ENCODE measurements at regions not wholly inside any gene's neighbourhood (a gene's known extent, or its start where the extent isn't known, plus 50 kb on each side); places are given as distances from the start of the nearest gene placed in this dataset.
A peak's percentile ranks its signal among the peaks of the same experiment; 100 is the strongest.

DNA sequence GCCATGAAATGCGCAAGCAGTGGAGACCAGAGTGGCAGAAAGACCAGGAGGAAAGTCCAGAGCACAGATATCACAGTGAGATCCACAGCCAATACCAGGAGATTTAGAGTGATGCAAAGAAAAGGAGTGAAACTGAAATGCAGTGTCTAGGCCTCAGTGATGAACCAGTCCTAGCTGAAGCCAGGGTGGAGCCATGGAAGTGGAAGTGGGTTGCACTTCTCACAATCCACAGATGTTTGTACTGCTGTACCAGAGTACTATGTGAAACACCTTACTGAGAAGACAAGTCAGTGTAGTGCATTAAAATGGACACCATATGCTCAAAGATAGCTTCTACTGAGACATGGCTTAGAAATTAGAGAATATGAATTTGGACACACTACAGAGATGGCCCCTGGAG is 403.3 kb downstream of the HNRNPD start:
- WGBS, 3 donors: 97 to 100% (median 97%) methylated on average over 1 of the region's 1 CpG
- FAIRE-seq: no peak
- H3K27me3 ChIP-seq (ENCODE audit: control insufficient read depth in 3 of 3, insufficient read depth in 3 of 3, low read length in 3 of 3): peaks cover 0 to 3% (median 0%) of the 10 kb centered on the region in 3 donors
- no peaks in the 10 kb centered on the region for H3K9me3 ChIP-seq (ENCODE audit: control insufficient read depth in 2 of 2, insufficient read depth in 1 of 2, low read depth in 1 of 2, low read length in 1 of 2)
- H3K36me3 ChIP-seq (ENCODE audit: control insufficient read depth in 3 of 3, insufficient read depth in 2 of 3, low read depth in 1 of 3, low read length in 3 of 3): no peaks in the 10 kb centered on the region
- H3K4me1 ChIP-seq (ENCODE audit: control insufficient read depth in 3 of 3, insufficient read depth in 2 of 3, low read depth in 1 of 3, low read length in 2 of 3): peaks cover 0 to 6% (median 0%) of the 10 kb centered on the region in 3 donors
- peak overlapping the region in 1 of 3 donors; percentile 26 for H3K27ac ChIP-seq (ENCODE audit: low read depth in 1 of 3, low read length in 2 of 3)
- H3K4me3 ChIP-seq (ENCODE audit: low read depth in 1 of 3, low read length in 3 of 3): no peak overlapping the region
- DNase-seq: no peak

- DNase-seq: peak in 1 of 2 donors; percentile 53
- WGBS, 3 donors: 29 to 46% (median 35%) methylated on average over 2 of the region's 2 CpGs
- peaks cover 0 to 6% (median 0%) of the 10 kb centered on the region in 3 donors for H3K4me1 ChIP-seq (ENCODE audit: control insufficient read depth in 3 of 3, insufficient read depth in 2 of 3, low read depth in 1 of 3, low read length in 2 of 3)
- H3K4me3 ChIP-seq (ENCODE audit: low read depth in 1 of 3, low read length in 3 of 3): no peak overlapping the region
- no peaks in the 10 kb centered on the region for H3K27me3 ChIP-seq (ENCODE audit: control insufficient read depth in 3 of 3, insufficient read depth in 3 of 3, low read length in 3 of 3)
- H3K36me3 ChIP-seq (ENCODE audit: control insufficient read depth in 3 of 3, insufficient read depth in 2 of 3, low read depth in 1 of 3, low read length in 3 of 3): no peaks in the 10 kb centered on the region
- no peaks in the 10 kb centered on the region for H3K9me3 ChIP-seq (ENCODE audit: control insufficient read depth in 2 of 2, insufficient read depth in 1 of 2, low read depth in 1 of 2, low read length in 1 of 2)
- no peak overlapping the region for H3K27ac ChIP-seq (ENCODE audit: low read depth in 1 of 3, low read length in 2 of 3)
- no peak for FAIRE-seq
Observed at GRCh38 chr4:81966676-81967075, 407.1 kb downstream of the HNRNPD start.

DNA sequence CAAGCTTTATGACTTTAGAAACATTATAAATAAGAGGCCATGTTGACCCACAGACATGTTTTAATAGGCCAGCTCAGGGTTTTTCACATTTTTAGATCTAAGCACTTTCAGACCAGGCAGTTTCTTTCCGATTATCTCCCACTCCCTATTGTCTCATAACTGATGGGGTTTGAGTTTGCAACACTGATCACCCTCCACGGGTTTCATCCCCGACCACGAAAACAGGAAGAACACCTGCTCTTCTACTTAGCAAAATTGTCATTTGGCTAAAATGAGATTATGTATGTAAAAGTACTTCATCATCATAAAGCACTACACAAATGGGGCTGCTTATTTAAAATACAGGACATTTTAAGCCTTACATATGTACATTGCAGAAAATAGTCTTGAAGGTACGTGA is 407.9 kb downstream of the HNRNPD start:
- H3K36me3 ChIP-seq (ENCODE audit: control insufficient read depth in 3 of 3, insufficient read depth in 2 of 3, low read depth in 1 of 3, low read length in 3 of 3): no peaks in the 10 kb centered on the region
- 69 to 88% (median 79%) methylated on average over 5 of the region's 5 CpGs for WGBS, 3 donors
- no peaks in the 10 kb centered on the region for H3K9me3 ChIP-seq (ENCODE audit: control insufficient read depth in 2 of 2, insufficient read depth in 1 of 2, low read depth in 1 of 2, low read length in 1 of 2)

GRCh38 chr4:81965454-81965853 is 408.3 kb downstream of the HNRNPD start:
- Histone ChIP-seq H3K27me3 (ENCODE audit: control insufficient read depth in 3 of 3, insufficient read depth in 3 of 3, low read length in 3 of 3) (no peaks in the 10 kb centered on the region), H3K4me3 (ENCODE audit: low read depth in 1 of 3, low read length in 3 of 3) (no peak overlapping the region), H3K36me3 (ENCODE audit: control insufficient read depth in 3 of 3, insufficient read depth in 2 of 3, low read depth in 1 of 3, low read length in 3 of 3) (no peaks in the 10 kb centered on the region), H3K9me3 (ENCODE audit: control insufficient read depth in 2 of 2, insufficient read depth in 1 of 2, low read depth in 1 of 2, low read length in 1 of 2) (no peaks in the 10 kb centered on the region), H3K4me1 (ENCODE audit: control insufficient read depth in 3 of 3, insufficient read depth in 2 of 3, low read depth in 1 of 3, low read length in 2 of 3) (peaks cover 0 to 12% (median 0%) of the 10 kb centered on the region in 3 donors), H3K27ac (ENCODE audit: low read depth in 1 of 3, low read length in 2 of 3) (no peak overlapping the region)
- WGBS, 3 donors: 83 to 88% (median 85%) methylated on average over 1 of the region's 1 CpG
- no peak for FAIRE-seq
- DNase-seq: no peak

More for the DNA sequence above, 407.9 kb downstream of the HNRNPD start:
- no peaks in the 10 kb centered on the region for H3K27me3 ChIP-seq (ENCODE audit: control insufficient read depth in 3 of 3, insufficient read depth in 3 of 3, low read length in 3 of 3)
- no peak overlapping the region for H3K27ac ChIP-seq (ENCODE audit: low read depth in 1 of 3, low read length in 2 of 3)
- FAIRE-seq (no peak), DNase-seq (no peak)
- H3K4me3 ChIP-seq (ENCODE audit: low read depth in 1 of 3, low read length in 3 of 3): no peak overlapping the region
- H3K4me1 ChIP-seq (ENCODE audit: control insufficient read depth in 3 of 3, insufficient read depth in 2 of 3, low read depth in 1 of 3, low read length in 2 of 3): peaks cover 0 to 11% (median 0%) of the 10 kb centered on the region in 3 donors

- Histone ChIP-seq H3K27ac (ENCODE audit: low read depth in 1 of 3, low read length in 2 of 3) (no peak overlapping the region), H3K9me3 (ENCODE audit: control insufficient read depth in 2 of 2, insufficient read depth in 1 of 2, low read depth in 1 of 2, low read length in 1 of 2) (no peaks in the 10 kb centered on the region), H3K36me3 (ENCODE audit: control insufficient read depth in 3 of 3, insufficient read depth in 2 of 3, low read depth in 1 of 3, low read length in 3 of 3) (no peaks in the 10 kb centered on the region), H3K4me3 (ENCODE audit: low read depth in 1 of 3, low read length in 3 of 3) (no peak overlapping the region), H3K27me3 (ENCODE audit: control insufficient read depth in 3 of 3, insufficient read depth in 3 of 3, low read length in 3 of 3) (no peaks in the 10 kb centered on the region), H3K4me1 (ENCODE audit: control insufficient read depth in 3 of 3, insufficient read depth in 2 of 3, low read depth in 1 of 3, low read length in 2 of 3) (peaks cover 0 to 11% (median 0%) of the 10 kb centered on the region in 3 donors)
- FAIRE-seq: no peak
- no peak for DNase-seq
Observed at GRCh38 chr4:81963763-81964020, 410.1 kb downstream of the HNRNPD start.

DNA sequence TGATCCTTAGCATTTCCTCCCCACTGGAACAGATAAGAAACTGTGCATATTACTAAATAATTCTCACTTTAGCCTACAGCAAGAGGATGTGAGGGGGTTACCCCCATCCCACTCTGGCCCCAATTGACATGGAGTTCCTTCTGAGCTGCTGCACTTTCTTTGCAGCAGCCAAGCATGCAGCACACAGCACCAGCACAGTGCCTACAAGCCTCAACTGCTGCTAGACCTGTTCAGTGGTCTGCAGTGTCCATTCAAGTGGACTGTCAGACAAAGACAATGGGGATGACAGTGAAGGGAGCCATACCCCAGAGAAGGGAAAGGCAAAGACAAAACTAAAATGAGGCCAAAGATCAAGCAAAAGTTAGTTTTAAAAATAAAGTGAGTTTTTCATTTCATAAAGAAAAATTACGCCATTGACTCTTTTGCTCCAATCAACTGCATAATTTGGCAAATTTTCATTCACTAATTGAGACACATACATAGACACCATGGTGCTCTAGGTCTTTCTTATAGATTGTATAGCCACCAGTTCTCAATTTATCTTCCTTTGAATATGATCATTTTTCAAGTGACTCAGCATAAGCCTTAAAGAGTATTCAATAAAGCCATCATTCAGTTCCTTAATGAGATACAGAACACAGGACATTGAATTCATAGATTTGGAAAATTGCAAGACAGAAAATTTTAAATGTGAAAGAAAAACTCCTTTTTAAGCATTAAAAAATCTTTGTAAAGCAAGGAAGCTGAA is 410.6 kb downstream of the HNRNPD start:
- Histone ChIP-seq H3K9me3 (ENCODE audit: control insufficient read depth in 2 of 2, insufficient read depth in 1 of 2, low read depth in 1 of 2, low read length in 1 of 2) (no peaks in the 10 kb centered on the region), H3K36me3 (ENCODE audit: control insufficient read depth in 3 of 3, insufficient read depth in 2 of 3, low read depth in 1 of 3, low read length in 3 of 3) (no peaks in the 10 kb centered on the region), H3K4me3 (ENCODE audit: low read depth in 1 of 3, low read length in 3 of 3) (no peak overlapping the region), H3K4me1 (ENCODE audit: control insufficient read depth in 3 of 3, insufficient read depth in 2 of 3, low read depth in 1 of 3, low read length in 2 of 3) (peaks cover 0 to 11% (median 0%) of the 10 kb centered on the region in 3 donors), H3K27me3 (ENCODE audit: control insufficient read depth in 3 of 3, insufficient read depth in 3 of 3, low read length in 3 of 3) (no peaks in the 10 kb centered on the region), H3K27ac (ENCODE audit: low read depth in 1 of 3, low read length in 2 of 3) (no peak overlapping the region)
- FAIRE-seq (no peak), DNase-seq (no peak)
- 85 to 100% (median 96%) methylated on average over 1 of the region's 1 CpG for WGBS, 3 donors

DNA sequence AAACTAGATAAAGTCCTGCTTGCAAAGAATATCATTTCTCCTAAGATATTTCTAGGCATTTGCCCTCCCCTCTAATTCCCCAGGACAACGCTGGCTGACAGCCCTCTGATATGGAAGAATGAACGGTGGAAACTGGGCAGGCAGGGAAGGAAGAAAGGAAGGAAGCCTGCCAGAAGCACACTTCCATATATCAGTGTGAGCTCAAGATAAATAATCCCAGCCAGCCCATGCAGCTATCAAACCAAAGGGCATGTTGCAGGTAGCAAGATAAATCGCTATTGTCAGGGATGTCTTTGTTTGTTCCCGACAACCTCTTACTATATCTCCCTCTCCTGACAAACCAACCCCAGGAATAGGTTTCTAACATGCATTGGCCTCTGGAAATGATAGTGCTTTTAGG is 412.8 kb downstream of the HNRNPD start:
- Histone ChIP-seq H3K36me3 (ENCODE audit: control insufficient read depth in 3 of 3, insufficient read depth in 2 of 3, low read depth in 1 of 3, low read length in 3 of 3) (no peaks in the 10 kb centered on the region), H3K27me3 (ENCODE audit: control insufficient read depth in 3 of 3, insufficient read depth in 3 of 3, low read length in 3 of 3) (no peaks in the 10 kb centered on the region), H3K4me1 (ENCODE audit: control insufficient read depth in 3 of 3, insufficient read depth in 2 of 3, low read depth in 1 of 3, low read length in 2 of 3) (peaks cover 0 to 11% (median 0%) of the 10 kb centered on the region in 3 donors), H3K9me3 (ENCODE audit: control insufficient read depth in 2 of 2, insufficient read depth in 1 of 2, low read depth in 1 of 2, low read length in 1 of 2) (no peaks in the 10 kb centered on the region), H3K27ac (ENCODE audit: low read depth in 1 of 3, low read length in 2 of 3) (peak overlapping the region in 1 of 3 donors; percentile 19), H3K4me3 (ENCODE audit: low read depth in 1 of 3, low read length in 3 of 3) (no peak overlapping the region)
- DNase-seq (no peak), FAIRE-seq (no peak)
- 19 to 38% (median 31%) methylated on average over 4 of the region's 4 CpGs for WGBS, 3 donors

DNA sequence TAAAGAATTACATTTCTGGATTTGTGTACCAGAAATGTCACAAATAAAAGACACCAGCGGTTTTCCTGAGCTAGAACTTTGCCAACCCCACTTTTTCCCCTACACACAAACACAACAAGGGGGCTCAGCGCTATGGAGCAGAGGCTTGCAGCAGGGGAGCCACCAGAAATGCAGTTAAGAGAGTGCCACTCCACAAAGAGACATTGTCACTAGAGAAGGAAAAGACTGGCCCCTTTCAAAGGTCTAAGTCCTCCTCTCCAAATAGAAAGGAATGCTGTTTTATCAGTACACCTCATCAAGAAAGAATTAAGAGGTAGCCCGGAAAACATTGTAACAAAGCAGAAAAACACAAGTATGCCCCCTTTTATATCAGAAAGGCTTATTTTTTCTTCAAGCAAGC is 419.5 kb downstream of the HNRNPD start:
- no peak for FAIRE-seq
- peak overlapping the region in 1 of 3 donors; percentile 24 for H3K27ac ChIP-seq (ENCODE audit: low read depth in 1 of 3, low read length in 2 of 3)
- peak in 1 of 2 donors; percentile 42 for DNase-seq
- no peaks in the 10 kb centered on the region for H3K36me3 ChIP-seq (ENCODE audit: control insufficient read depth in 3 of 3, insufficient read depth in 2 of 3, low read depth in 1 of 3, low read length in 3 of 3)
- H3K27me3 ChIP-seq (ENCODE audit: control insufficient read depth in 3 of 3, insufficient read depth in 3 of 3, low read length in 3 of 3): no peaks in the 10 kb centered on the region
- H3K4me3 ChIP-seq (ENCODE audit: low read depth in 1 of 3, low read length in 3 of 3): no peak overlapping the region
- H3K4me1 ChIP-seq (ENCODE audit: control insufficient read depth in 3 of 3, insufficient read depth in 2 of 3, low read depth in 1 of 3, low read length in 2 of 3): peaks cover 0 to 43% (median 2%) of the 10 kb centered on the region in 3 donors
- WGBS, 3 donors: 28 to 54% (median 36%) methylated on average over 3 of the region's 3 CpGs
- H3K9me3 ChIP-seq (ENCODE audit: control insufficient read depth in 2 of 2, insufficient read depth in 1 of 2, low read depth in 1 of 2, low read length in 1 of 2): no peaks in the 10 kb centered on the region

Measured in small intestine (tissue), 7 donors.